ENCODE measurements at regions not wholly inside any gene's neighbourhood (a gene's known extent, or its start where the extent isn't known, plus 50 kb on each side); places are given as distances from the start of the nearest gene placed in this dataset.
"Not testable (repeated sequence)": the region's sequence is repeated elsewhere in the genome, so short reads cannot be mapped to it uniquely, and the experiment has no call there.

GRCh38 chr2:107436281-107436680, 390.4 kb upstream of the RGPD4 start:
- DNase-seq (ENCODE audit: low read depth, low spot score) = no peak

DNA sequence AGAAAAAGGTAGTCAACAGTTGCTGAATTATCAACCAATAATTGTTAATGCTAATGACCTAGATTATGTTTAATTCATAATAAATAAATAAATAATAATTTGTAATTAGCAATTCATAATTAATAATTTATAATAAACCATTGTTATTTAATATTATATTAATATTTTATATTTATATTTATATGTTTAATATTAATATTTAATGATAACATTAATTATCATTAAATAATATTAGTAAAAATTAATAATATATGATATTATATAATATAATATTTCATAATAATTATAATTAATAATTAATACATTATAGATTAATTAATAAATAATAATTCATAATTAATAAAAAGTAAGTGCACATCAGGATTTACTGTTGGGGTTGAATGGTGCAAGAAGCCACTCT, 389.4 kb upstream of the RGPD4 start:
- no peak for DNase-seq (ENCODE audit: low read depth, low spot score)

DNA sequence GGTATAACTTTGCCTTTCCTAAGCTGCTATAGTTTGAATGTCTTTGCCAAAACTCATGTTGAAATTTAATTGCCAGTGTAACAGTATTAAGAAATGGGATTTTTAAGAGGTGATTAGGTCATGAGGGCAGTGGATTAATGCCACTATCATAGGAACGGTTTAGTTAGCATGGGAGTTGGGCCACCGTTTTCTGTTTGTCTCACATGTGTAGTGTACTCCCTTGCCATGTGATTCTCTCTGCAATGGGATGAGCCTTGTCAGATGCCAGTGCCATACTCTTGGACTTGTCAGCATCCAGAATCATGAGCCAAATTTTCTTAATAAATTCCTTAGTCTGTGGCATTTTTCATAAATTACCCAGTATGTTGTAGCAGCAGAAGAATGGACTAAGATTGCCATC, 388.9 kb upstream of the RGPD4 start:
- DNase-seq (ENCODE audit: low read depth, low spot score) = no peak

GRCh38 chr2:107448160-107448559, 378.5 kb upstream of the RGPD4 start:
- no peak for DNase-seq (ENCODE audit: low read depth, low spot score)

DNA sequence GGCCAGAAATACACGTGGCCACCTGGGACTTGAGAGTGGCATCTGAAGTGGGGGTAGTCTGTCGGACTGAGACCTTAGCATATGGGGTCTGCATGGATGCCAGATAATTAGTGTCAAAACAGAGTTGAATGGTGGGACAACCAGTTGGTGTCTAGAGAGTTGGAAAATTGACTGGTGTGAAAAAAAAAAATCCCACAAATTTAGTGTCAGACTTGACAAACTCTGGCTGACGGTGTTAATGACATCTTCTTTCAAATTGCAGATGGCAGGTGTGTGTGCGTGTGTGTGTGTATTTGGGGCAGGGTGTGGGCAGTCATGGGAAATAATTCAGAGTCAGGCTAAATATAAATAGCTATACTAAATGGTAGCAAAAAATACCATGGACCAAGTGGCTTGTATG, 365.4 kb upstream of the RGPD4 start:
- DNase-seq (ENCODE audit: low read depth, low spot score) = no peak

GRCh38 chr2:107462181-107462580, 364.5 kb upstream of the RGPD4 start:
- no peak for DNase-seq (ENCODE audit: low read depth, low spot score)

DNA sequence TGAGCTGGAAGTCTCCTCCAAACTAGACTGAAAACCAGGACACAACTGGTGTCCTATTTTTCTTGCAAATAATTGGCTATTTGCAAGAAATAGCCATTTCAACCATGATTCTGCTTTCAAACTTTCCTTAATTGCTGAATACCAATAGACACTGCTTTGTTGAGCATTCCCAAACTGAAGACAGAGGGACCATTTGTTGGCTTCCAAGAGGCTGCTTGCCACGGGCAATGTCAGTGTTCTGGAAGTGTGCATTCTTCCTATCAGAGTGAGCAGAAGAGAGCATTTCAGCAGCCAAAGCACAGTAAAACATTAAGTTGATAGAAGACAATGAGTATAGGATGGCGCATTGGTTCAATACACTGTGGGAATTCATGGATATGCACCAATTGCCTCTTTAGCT, 360.5 kb upstream of the RGPD4 start:
- DNase-seq (ENCODE audit: low read depth, low spot score) = no peak

DNA sequence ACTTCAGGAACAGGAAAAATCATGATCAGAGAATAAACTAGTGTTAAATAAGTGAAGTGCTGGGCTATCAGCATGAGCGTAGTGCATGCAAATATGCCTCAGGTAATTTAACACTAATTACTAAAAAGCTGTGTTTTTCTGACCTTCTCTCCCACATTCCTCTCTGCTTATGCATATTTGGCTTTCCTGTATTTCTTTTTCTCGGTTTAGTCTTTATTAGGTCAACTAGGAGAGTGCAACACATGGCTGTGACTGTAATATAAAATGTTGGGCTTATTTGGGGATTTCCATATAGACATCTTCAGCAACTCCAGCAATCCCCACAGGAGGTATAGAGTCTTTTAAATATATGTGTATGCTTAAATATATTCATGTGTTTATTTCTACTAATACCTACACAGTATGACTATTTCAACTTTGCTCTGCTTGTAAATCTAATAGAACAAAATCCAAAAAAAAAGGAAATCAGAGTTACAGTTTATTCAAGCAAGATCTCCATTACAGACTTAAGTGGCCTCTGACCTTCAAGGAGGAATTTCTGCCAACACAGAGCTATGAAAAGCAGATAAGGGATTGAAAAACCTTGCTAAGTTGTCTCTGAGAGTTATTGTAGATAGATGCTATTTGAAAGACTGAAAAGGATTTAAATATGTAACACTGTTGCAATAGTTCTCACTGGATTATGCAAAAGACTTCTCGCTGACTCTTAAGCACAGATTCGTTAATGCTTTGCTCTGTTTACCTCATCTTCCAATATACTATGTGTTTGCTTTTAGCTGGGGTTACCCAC, 359.5 kb upstream of the RGPD4 start:
- no peak for DNase-seq (ENCODE audit: low read depth, low spot score)

GRCh38 chr2:107469437-107469995, 357.2 kb upstream of the RGPD4 start:
- no peak for DNase-seq (ENCODE audit: low read depth, low spot score)

DNA sequence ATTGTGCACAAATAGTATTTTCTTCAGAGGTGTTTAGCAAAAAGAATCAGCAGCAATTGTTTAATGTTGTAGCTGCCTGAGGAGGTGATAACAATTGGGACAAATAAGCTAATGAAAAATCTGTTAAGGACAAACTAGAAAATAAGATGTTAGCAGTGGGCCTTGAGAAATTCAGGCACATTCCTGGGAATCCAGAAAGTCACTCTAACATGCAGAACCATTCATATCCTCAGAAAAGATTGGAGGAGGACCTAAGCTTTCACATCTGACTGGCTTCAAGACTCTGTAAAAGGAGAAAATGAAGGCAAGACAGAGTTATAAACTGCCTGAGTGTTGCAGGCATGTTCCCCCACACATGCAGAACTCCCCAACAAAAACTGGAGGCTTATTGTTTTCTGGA, 353.5 kb upstream of the RGPD4 start:
- DNase-seq (ENCODE audit: low read depth, low spot score) = no peak

- DNase-seq (ENCODE audit: low read depth, low spot score) = no peak
These were observed 350.8 kb upstream of the RGPD4 start for GRCh38 chr2:107475859-107476258.

DNA sequence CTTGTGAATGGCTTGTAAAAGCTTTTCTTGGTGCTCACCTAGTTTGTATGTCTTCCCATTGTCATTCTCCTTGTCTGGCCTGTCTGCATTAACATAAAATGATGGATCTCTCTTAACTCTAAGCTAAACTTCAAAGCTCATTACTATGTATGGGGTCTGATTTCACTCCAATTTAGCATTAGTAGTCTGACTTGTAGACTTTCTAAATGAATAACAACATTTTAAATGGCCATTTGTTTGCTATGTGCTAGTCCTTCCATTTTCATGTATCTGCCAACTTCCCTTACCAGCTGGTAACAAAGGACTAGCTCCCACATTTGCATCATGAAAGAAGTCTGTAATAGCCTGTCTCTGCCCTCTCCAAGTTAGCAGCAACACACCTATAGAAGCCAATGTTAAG, 324.2 kb upstream of the RGPD4 start:
- peak; percentile 30 for DNase-seq (ENCODE audit: low read depth, low spot score)

GRCh38 chr2:107511970-107512789, 314.5 kb upstream of the RGPD4 start:
- DNase-seq (ENCODE audit: low read depth, low spot score) = no peak

DNA sequence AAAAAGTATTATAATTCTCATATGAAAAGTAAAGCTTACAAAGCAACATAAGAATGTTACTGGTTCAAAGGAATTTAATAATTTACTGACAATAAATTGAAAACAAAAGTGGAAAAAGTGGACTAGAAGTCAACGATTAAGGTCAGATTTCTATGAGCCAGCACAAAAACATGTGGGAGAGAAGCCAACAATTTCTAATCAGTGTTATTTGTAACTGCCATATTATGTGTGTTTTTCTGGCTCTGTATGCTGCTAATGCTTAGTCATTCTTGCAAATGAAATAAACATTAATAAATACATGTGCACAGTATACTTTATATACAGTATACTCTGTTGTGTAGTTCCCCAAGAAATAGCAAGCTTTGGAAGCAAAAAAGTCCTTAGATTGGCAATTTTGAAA, 301.3 kb upstream of the RGPD4 start:
- no peak for DNase-seq (ENCODE audit: low read depth, low spot score)

DNA sequence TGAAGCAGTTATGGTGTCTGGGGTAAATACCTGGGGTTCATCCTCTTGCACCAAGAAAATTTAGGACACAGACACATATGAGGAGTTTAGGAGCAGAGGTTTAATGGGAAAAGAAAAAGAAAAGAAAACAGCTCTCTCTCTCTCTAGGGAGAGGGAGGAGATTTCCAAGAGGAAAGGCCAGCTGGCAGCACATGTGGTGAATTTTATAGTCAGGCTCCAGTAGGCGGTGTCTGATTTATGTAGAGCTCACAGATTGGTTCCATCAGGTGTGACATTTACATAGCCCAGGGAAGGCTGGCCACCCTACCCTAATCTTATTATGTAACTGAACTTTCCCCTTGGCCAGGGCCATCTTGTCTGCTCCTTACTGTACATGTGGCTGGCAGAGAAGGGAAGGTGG, 297.5 kb upstream of the RGPD4 start:
- no peak for DNase-seq (ENCODE audit: low read depth, low spot score)

GRCh38 chr2:107530046-107530445, 296.6 kb upstream of the RGPD4 start:
- no peak for DNase-seq (ENCODE audit: low read depth, low spot score)

DNA sequence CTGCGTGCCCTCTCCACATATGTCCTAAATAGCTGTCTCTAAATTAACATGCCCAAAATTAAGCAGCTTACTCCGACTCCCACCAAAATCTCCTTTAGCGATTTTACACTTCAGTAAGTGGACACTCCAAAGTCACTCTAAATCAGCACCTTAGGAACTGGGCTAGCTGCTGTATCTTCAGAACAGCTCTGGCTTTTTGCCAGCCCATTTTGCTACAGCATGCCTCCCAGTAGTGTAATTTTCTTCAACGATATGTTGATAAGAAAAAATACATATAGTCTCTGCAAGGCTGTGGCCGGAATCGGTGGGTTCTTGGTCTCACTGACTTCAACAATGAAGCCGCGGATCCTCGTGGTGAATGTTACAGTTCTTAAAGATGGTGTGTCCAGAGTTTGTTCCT, 291.8 kb upstream of the RGPD4 start:
- DNase-seq (ENCODE audit: low read depth, low spot score) = no peak

GRCh38 chr2:107535905-107536689, 290.6 kb upstream of the RGPD4 start:
- not testable (repeated sequence) for DNase-seq (ENCODE audit: low read depth, low spot score)

- no peak for DNase-seq (ENCODE audit: low read depth, low spot score)
These were observed 284.4 kb upstream of the RGPD4 start for GRCh38 chr2:107542314-107542740.

DNA sequence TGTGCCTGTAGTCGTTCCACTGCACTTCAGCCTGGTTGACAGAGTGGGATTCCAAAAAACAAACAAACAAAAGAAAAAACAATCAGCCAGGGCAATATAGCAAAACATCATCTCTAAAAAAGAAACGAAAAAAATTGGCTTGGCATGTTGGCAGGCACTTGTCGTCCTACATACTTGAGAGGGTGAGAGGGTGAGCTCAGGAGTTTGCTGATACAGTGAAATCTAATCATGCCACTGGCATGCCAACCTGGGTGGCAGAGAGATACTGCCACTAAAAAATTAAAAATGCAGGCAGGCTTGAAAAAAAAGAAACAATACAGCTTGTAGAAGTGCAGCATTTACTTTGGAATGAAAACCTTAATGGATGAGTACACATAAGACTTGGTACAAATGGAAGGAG, 282.9 kb upstream of the RGPD4 start:
- no peak for DNase-seq (ENCODE audit: low read depth, low spot score)

- no peak for DNase-seq (ENCODE audit: low read depth, low spot score)
These were observed 281.6 kb upstream of the RGPD4 start for GRCh38 chr2:107545066-107545465.

DNA sequence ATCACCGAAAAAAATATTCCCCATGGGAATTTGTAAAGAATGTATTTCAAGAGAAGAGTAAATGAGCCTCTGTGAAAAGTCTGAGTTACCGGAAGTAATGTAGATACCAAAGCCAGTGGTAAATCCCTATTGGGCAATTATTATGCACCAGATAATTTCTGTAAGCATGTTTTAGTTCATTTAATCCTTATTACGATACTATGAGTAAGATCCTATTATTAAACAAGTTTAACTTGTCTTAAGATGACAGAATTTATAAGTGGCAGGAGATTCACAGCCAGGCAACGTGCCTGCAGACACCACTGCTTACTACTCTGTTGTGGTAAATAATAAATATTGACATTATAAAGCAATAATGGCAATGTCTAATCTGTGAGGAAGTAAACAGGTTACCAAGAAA, 280.8 kb upstream of the RGPD4 start:
- no peak for DNase-seq (ENCODE audit: low read depth, low spot score)
